Keratinocyte (primary cell): ENCODE measurements at regions not wholly inside any gene's neighbourhood (a gene's known extent, or its start where the extent isn't known, plus 50 kb on each side); places are given as distances from the start of the nearest gene placed in this dataset.

ENCODE experiments used
- DNase-seq: peaks from one replicate; pipeline ENCODE4 v3.0.0-alpha.2; 2011; ENCODE audit warnings: low read depth, missing footprints, low spot score
- FAIRE-seq: peaks from 2 replicates; lab custom pipeline; 2011; peaks lifted over from hg19 to GRCh38; lab: Jason Lieb, UNC
- H2AFZ ChIP-seq: 2 replicates; pipeline ENCODE4 v1.6.0; 2012; ENCODE audit warnings: low read length, control low read depth, inconsistent platforms; ENCODE audit not compliant: control insufficient read depth
- H3K27ac ChIP-seq: 2 replicates; pipeline ENCODE4 v1.5.1; 2011; ENCODE audit warnings: low read length; ENCODE audit not compliant: control insufficient read depth, insufficient read depth
- H3K27me3 ChIP-seq: 3 replicates; pipeline ENCODE4 v1.6.0; 2011; ENCODE audit warnings: low read length; ENCODE audit not compliant: control insufficient read depth, insufficient read depth; ENCODE audit errors: extremely low read depth
- H3K36me3 ChIP-seq, 2 experiments: 2 replicates in 1 of 2; 3 replicates in 1 of 2; pipeline ENCODE4 v1.5.1; 2011; ENCODE audit warnings: low read length in 2 of 2, mild to moderate bottlenecking in 1 of 2; ENCODE audit not compliant: control insufficient read depth in 2 of 2, insufficient read depth in 2 of 2; ENCODE audit errors: extremely low read depth in 1 of 2
- H3K4me1 ChIP-seq: 3 replicates; pipeline ENCODE4 v1.5.1; 2011; ENCODE audit warnings: low read length; ENCODE audit not compliant: control insufficient read depth, insufficient read depth; ENCODE audit errors: extremely low read depth
- H3K4me2 ChIP-seq: 3 replicates; pipeline ENCODE4 v1.6.0; 2011; ENCODE audit warnings: low read depth, low read length; ENCODE audit not compliant: control insufficient read depth, insufficient read depth; ENCODE audit errors: extremely low read depth
- H3K4me3 ChIP-seq, 3 experiments: fragments of 200-600 bp in 1 of 3; sonication (generic) in 1 of 3; 2 replicates in 2 of 3; 3 replicates in 1 of 3; pipeline ENCODE4 v1.5.1; 2011 to 2016; ENCODE audit warnings: low read length in 3 of 3, mild to moderate bottlenecking in 3 of 3, control low read depth in 2 of 3, inconsistent platforms in 1 of 3, low read depth in 1 of 3, mixed read lengths in 1 of 3, mixed run types in 1 of 3, moderate library complexity in 1 of 3; ENCODE audit not compliant: control insufficient read depth in 2 of 3, insufficient read depth in 2 of 3; ENCODE audit errors: extremely low read depth in 1 of 3
- H3K79me2 ChIP-seq: 2 replicates; pipeline ENCODE4 v1.6.0; 2012; ENCODE audit warnings: low read length; ENCODE audit not compliant: control insufficient read depth, insufficient read depth
- H3K9ac ChIP-seq: 3 replicates; pipeline ENCODE4 v1.6.0; 2011; ENCODE audit warnings: low read length; ENCODE audit not compliant: control insufficient read depth, insufficient read depth; ENCODE audit errors: extremely low read depth
- H3K9me1 ChIP-seq: 3 replicates; pipeline ENCODE4 v1.6.0; 2011; ENCODE audit warnings: low read length; ENCODE audit not compliant: control insufficient read depth, insufficient read depth; ENCODE audit errors: extremely low read depth
- H3K9me3 ChIP-seq: 2 replicates; pipeline ENCODE4 v1.5.1; 2012; ENCODE audit warnings: low read depth, low read length; ENCODE audit not compliant: control insufficient read depth
- H4K20me1 ChIP-seq: 3 replicates; pipeline ENCODE4 v1.6.0; 2011; ENCODE audit warnings: low read length; ENCODE audit not compliant: control insufficient read depth, insufficient read depth; ENCODE audit errors: extremely low read depth
- CTCF ChIP-seq, 3 experiments: IDR thresholded peaks in 1 of 3; conservative IDR thresholded peaks in 1 of 3; optimal IDR thresholded peaks in 1 of 3; 2 replicates in 2 of 3; 3 replicates in 1 of 3; pipeline versions ENCODE3 to v1.5.1; 2011; ENCODE audit warnings: low read length in 3 of 3, mild to moderate bottlenecking in 3 of 3, moderate library complexity in 2 of 3, control low read depth in 1 of 3, inconsistent platforms in 1 of 3; ENCODE audit not compliant: insufficient read depth in 2 of 3; ENCODE audit errors: extremely low read depth in 1 of 3
- EZH2 ChIP-seq: IDR thresholded peaks from one replicate; pipeline ENCODE4 v1.6.1; 2012; ENCODE audit warnings: inconsistent platforms, mild to moderate bottlenecking, low read length, moderate library complexity
- dilution Hi-C: fragments of 300-500 bp; cut with MboI; formaldehyde crosslinking; loops from one replicate; pipeline ENCODE4 v1.7.0; 2020; ENCODE audit warnings: low sequenced_read_pairs; ENCODE audit not compliant: extremely low pct_ligation_motif_present

- FAIRE-seq: no peak
- H3K9ac ChIP-seq: no peak overlapping the region
- DNase-seq: no peak
- H3K4me3 ChIP-seq: no peak overlapping the region
- no peaks in the 10 kb centered on the region for H4K20me1 ChIP-seq
- no peaks in the 10 kb centered on the region for H3K79me2 ChIP-seq
- dilution Hi-C loops: no loop called here
- H3K4me1 ChIP-seq: peaks cover 28% of the 10 kb centered on the region
- H3K27ac ChIP-seq: no peak overlapping the region
- H2AFZ ChIP-seq: no peak overlapping the region
- H3K4me2 ChIP-seq: no peak overlapping the region
- no peaks in the 10 kb centered on the region for H3K36me3 ChIP-seq
- no peaks in the 10 kb centered on the region for H3K27me3 ChIP-seq
- no peaks in the 10 kb centered on the region for H3K9me3 ChIP-seq
- TF ChIP-seq EZH2 (no peak), CTCF (optimal IDR thresholded peaks at IDR 0.05 in 1 of 3, IDR thresholded peaks at IDR 0.05 in 1 of 3, conservative IDR thresholded peaks at IDR 0.05 in 1 of 3; ENCODE audit: extremely low read depth in 1 of 3, insufficient read depth in 2 of 3, low read length in 3 of 3) (no peak)
- H3K9me1 ChIP-seq: no peaks in the 10 kb centered on the region
These were observed 231.0 kb upstream of the HMGA2 start for GRCh38 chr12:65593239-65593701.

DNA sequence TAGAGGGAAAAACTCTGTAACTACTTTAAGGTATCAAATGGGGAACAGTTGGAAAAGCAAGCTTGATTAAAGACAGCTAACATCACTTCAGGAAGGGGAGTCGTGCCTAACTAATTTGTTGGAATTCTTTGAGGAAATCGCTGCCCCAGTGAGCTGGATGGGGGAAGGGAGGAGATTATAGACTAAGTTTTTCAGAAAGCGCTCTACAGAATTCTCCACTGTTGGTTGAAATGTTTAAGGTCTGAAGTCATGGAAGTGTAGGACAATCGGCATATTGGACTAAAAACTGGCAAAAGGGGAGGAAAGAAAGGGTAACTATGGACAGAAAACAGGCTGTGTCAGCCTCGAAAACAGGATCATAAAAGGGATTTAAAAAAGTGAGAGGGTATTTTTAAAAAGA, 229.9 kb upstream of the HMGA2 start:
- TF ChIP-seq EZH2 (no peak), CTCF (optimal IDR thresholded peaks at IDR 0.05 in 1 of 3, IDR thresholded peaks at IDR 0.05 in 1 of 3, conservative IDR thresholded peaks at IDR 0.05 in 1 of 3; ENCODE audit: extremely low read depth in 1 of 3, insufficient read depth in 2 of 3, low read length in 3 of 3) (no peak)
- Histone ChIP-seq H3K9ac (no peak overlapping the region), H3K4me3 (no peak overlapping the region), H2AFZ (no peak overlapping the region), H3K9me3 (no peaks in the 10 kb centered on the region), H3K27ac (no peak overlapping the region), H3K9me1 (no peaks in the 10 kb centered on the region), H3K4me1 (peaks cover 28% of the 10 kb centered on the region), H3K27me3 (no peaks in the 10 kb centered on the region), H4K20me1 (no peaks in the 10 kb centered on the region), H3K79me2 (no peaks in the 10 kb centered on the region), H3K4me2 (no peak overlapping the region), H3K36me3 (no peaks in the 10 kb centered on the region)
- dilution Hi-C loops: no loop called here
- no peak for DNase-seq
- no peak for FAIRE-seq
